WTC11 (cell line): ENCODE measurements at regions not wholly inside any gene's neighbourhood (a gene's known extent, or its start where the extent isn't known, plus 50 kb on each side); places are given as distances from the start of the nearest gene placed in this dataset.

Experiments
- ARID4B ChIP-seq: sonication (generic); formaldehyde crosslinking; IDR thresholded peaks from 2 replicates; pipeline ENCODE4 v1.8.0; 2023; ENCODE audit warnings: missing genetic modification reagents, mild to moderate bottlenecking, borderline replicate concordance
- ATF1 ChIP-seq: sonication (generic); formaldehyde crosslinking; IDR thresholded peaks from 2 replicates; pipeline ENCODE4 v1.8.1; 2023; ENCODE audit warnings: mild to moderate bottlenecking, moderate library complexity, missing genetic modification reagents
- SOX15 ChIP-seq: fragments of 250-450 bp; sonication (Bioruptor Pico); IDR thresholded peaks from 2 replicates; pipeline ENCODE4 v1.9.0; 2021; ENCODE audit warnings: mild to moderate bottlenecking
- ZNF121 ChIP-seq: sonication (generic); formaldehyde crosslinking; IDR thresholded peaks from 2 replicates; pipeline ENCODE4 v1.8.0; 2023; ENCODE audit warnings: missing genetic modification reagents
- TF ChIP-seq, protein P1 (sequence below): fragments of 200-600 bp; IDR thresholded peaks from 2 replicates; pipeline ENCODE4 v1.8.0; 2022; ENCODE audit warnings: antibody characterized with exemption
- TF ChIP-seq, protein P2 (sequence below): sonication (generic); formaldehyde crosslinking; IDR thresholded peaks from 2 replicates; pipeline ENCODE4 v1.8.0; 2022; ENCODE audit warnings: mild to moderate bottlenecking, missing genetic modification reagents
- TF ChIP-seq, protein P3 (sequence below): fragments of 250-450 bp; sonication (Bioruptor Pico); IDR thresholded peaks from 2 replicates; pipeline ENCODE4 v1.9.0; 2021; ENCODE audit warnings: mild to moderate bottlenecking

DNA sequence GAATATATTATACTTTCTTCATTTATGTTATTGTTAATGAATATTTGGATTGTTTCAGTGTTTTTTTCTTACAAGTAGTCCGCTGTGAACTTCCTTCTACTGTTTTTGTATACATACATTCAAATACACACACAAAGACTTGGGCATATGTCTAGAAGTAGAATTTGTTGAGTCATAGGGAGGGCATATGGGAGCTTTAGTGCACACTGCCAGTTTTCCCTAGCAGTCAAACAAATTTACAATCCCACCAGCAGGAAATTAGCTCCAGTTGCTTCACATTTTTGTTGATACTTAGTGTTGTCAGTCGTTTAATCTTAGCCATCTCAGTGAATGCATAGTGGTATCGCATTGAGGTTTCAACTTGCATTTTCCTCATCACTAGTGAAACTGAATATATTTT is 492.3 kb downstream of the DIPK2A start:
- TF ChIP-seq ARID4B (CRISPR knock-in tag) (no peak), ZNF121 (CRISPR knock-in tag) (no peak), SOX15 (CRISPR knock-in tag) (no peak), ATF1 (CRISPR knock-in tag) (no peak)
- TF ChIP-seq, protein P1, sequence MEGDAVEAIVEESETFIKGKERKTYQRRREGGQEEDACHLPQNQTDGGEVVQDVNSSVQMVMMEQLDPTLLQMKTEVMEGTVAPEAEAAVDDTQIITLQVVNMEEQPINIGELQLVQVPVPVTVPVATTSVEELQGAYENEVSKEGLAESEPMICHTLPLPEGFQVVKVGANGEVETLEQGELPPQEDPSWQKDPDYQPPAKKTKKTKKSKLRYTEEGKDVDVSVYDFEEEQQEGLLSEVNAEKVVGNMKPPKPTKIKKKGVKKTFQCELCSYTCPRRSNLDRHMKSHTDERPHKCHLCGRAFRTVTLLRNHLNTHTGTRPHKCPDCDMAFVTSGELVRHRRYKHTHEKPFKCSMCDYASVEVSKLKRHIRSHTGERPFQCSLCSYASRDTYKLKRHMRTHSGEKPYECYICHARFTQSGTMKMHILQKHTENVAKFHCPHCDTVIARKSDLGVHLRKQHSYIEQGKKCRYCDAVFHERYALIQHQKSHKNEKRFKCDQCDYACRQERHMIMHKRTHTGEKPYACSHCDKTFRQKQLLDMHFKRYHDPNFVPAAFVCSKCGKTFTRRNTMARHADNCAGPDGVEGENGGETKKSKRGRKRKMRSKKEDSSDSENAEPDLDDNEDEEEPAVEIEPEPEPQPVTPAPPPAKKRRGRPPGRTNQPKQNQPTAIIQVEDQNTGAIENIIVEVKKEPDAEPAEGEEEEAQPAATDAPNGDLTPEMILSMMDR, result no peak
- TF ChIP-seq, protein P2, sequence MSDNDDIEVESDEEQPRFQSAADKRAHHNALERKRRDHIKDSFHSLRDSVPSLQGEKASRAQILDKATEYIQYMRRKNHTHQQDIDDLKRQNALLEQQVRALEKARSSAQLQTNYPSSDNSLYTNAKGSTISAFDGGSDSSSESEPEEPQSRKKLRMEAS (CRISPR knock-in tag), result no peak
- TF ChIP-seq, protein P3, sequence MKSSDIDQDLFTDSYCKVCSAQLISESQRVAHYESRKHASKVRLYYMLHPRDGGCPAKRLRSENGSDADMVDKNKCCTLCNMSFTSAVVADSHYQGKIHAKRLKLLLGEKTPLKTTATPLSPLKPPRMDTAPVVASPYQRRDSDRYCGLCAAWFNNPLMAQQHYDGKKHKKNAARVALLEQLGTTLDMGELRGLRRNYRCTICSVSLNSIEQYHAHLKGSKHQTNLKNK (CRISPR knock-in tag), result no peak
